GM13977 (cell line): ENCODE measurements at regions not wholly inside any gene's neighbourhood (a gene's known extent, or its start where the extent isn't known, plus 50 kb on each side); places are given as distances from the start of the nearest gene placed in this dataset.
"Not testable (repeated sequence)": the region's sequence is repeated elsewhere in the genome, so short reads cannot be mapped to it uniquely, and the experiment has no call there.

ENCODE experiments used
- DNase-seq: peaks from one replicate; pipeline ENCODE4 v3.0.0; 2012; ENCODE audit warnings: low spot score
- CTCF ChIP-seq: IDR thresholded peaks from 2 replicates; pipeline ENCODE4 v1.5.1; 2012; ENCODE audit warnings: mild to moderate bottlenecking, control low read depth; ENCODE audit not compliant: insufficient read depth; ENCODE audit errors: extremely low read depth, missing control alignments
- in situ Hi-C: fragments of 300-500 bp; cut with MboI; formaldehyde crosslinking; loops from one replicate; pipeline ENCODE4 v1.12.0; 2022; ENCODE audit warnings: low sequenced_read_pairs, low pct_unique_long_range_greater_than_20kb, mixed read lengths, inconsistent platforms; ENCODE audit not compliant: unreplicated experiment

- in situ Hi-C loops = no loop called here
- TF ChIP-seq CTCF = no peak
Observed at GRCh38 chr7:46279290-46279689, 358.2 kb upstream of the IGFBP3 start.

GRCh38 chr7:46264646-46265045, 343.6 kb upstream of the IGFBP3 start:
- TF ChIP-seq CTCF = no peak
- in situ Hi-C loops = no loop called here
- no peak for DNase-seq

More at GRCh38 chr7:46279290-46279689, 358.2 kb upstream of the IGFBP3 start:
- no peak for DNase-seq

- in situ Hi-C loops, DNase-seq: not testable (repeated sequence)
Observed at GRCh38 chr7:46261638-46262037, 340.6 kb upstream of the IGFBP3 start.

- TF ChIP-seq CTCF = no peak
- in situ Hi-C loops = no loop called here
- no peak for DNase-seq
Observed at GRCh38 chr7:46259947-46260346, 338.9 kb upstream of the IGFBP3 start.

GRCh38 chr7:46257761-46258448, 336.8 kb upstream of the IGFBP3 start:
- DNase-seq = no peak
- in situ Hi-C loops = no loop called here
- TF ChIP-seq CTCF = no peak

GRCh38 chr7:46256870-46257661, 336.0 kb upstream of the IGFBP3 start:
- no peak for DNase-seq
- in situ Hi-C loops = no loop called here
- TF ChIP-seq CTCF = no peak

- DNase-seq = no peak
- no peak for TF ChIP-seq CTCF
- in situ Hi-C loops = no loop called here
Observed at GRCh38 chr7:46253520-46253919, 332.4 kb upstream of the IGFBP3 start.
